ENCODE measurements at regions not wholly inside any gene's neighbourhood (a gene's known extent, or its start where the extent isn't known, plus 50 kb on each side); places are given as distances from the start of the nearest gene placed in this dataset.

- Histone ChIP-seq H3K9me3 (no peaks in the 10 kb centered on the region), H3K27me3 (replicated peaks; ENCODE audit: insufficient read depth) (no peaks in the 10 kb centered on the region), H3K4me3 (no peak overlapping the region), H3K27ac (no peak overlapping the region), H3K4me1 (ENCODE audit: control insufficient read depth in 1 of 2, low read depth in 2 of 2) (no peaks in the 10 kb centered on the region), H3K36me3 (no peaks in the 10 kb centered on the region)
- ATAC-seq (ENCODE audit: insufficient number of reproducible peaks, low FRiP score, low read depth), result no peak
- DNase-seq (ENCODE audit: low spot score), result no peak
- TF ChIP-seq, protein P1, sequence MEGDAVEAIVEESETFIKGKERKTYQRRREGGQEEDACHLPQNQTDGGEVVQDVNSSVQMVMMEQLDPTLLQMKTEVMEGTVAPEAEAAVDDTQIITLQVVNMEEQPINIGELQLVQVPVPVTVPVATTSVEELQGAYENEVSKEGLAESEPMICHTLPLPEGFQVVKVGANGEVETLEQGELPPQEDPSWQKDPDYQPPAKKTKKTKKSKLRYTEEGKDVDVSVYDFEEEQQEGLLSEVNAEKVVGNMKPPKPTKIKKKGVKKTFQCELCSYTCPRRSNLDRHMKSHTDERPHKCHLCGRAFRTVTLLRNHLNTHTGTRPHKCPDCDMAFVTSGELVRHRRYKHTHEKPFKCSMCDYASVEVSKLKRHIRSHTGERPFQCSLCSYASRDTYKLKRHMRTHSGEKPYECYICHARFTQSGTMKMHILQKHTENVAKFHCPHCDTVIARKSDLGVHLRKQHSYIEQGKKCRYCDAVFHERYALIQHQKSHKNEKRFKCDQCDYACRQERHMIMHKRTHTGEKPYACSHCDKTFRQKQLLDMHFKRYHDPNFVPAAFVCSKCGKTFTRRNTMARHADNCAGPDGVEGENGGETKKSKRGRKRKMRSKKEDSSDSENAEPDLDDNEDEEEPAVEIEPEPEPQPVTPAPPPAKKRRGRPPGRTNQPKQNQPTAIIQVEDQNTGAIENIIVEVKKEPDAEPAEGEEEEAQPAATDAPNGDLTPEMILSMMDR (IDR thresholded peaks at IDR 0.05), result no peak
These were observed 1286.8 kb upstream of the CDH8 start for GRCh38 chr16:63323055-63323454.

GRCh38 chr16:63315229-63315628 lies 1279.0 kb upstream of the CDH8 start:
- Histone ChIP-seq H3K36me3 (no peaks in the 10 kb centered on the region), H3K4me1 (ENCODE audit: control insufficient read depth in 1 of 2, low read depth in 2 of 2) (no peaks in the 10 kb centered on the region), H3K4me3 (no peak overlapping the region), H3K27ac (no peak overlapping the region), H3K27me3 (replicated peaks; ENCODE audit: insufficient read depth) (no peaks in the 10 kb centered on the region), H3K9me3 (no peaks in the 10 kb centered on the region)
- ATAC-seq (ENCODE audit: insufficient number of reproducible peaks, low FRiP score, low read depth) (no peak), DNase-seq (ENCODE audit: low spot score) (no peak)
- TF ChIP-seq, protein P1 (IDR thresholded peaks at IDR 0.05), result no peak

- ATAC-seq (ENCODE audit: insufficient number of reproducible peaks, low FRiP score, low read depth), result no peak
- Histone ChIP-seq H3K27me3 (replicated peaks; ENCODE audit: insufficient read depth) (no peaks in the 10 kb centered on the region), H3K9me3 (no peaks in the 10 kb centered on the region), H3K4me3 (no peak overlapping the region), H3K27ac (no peak overlapping the region), H3K4me1 (ENCODE audit: control insufficient read depth in 1 of 2, low read depth in 2 of 2) (no peaks in the 10 kb centered on the region), H3K36me3 (no peaks in the 10 kb centered on the region)
- TF ChIP-seq, protein P1 (IDR thresholded peaks at IDR 0.05), result no peak
- no peak for DNase-seq (ENCODE audit: low spot score)
These were observed 1276.1 kb upstream of the CDH8 start for GRCh38 chr16:63312346-63312745.

DNA sequence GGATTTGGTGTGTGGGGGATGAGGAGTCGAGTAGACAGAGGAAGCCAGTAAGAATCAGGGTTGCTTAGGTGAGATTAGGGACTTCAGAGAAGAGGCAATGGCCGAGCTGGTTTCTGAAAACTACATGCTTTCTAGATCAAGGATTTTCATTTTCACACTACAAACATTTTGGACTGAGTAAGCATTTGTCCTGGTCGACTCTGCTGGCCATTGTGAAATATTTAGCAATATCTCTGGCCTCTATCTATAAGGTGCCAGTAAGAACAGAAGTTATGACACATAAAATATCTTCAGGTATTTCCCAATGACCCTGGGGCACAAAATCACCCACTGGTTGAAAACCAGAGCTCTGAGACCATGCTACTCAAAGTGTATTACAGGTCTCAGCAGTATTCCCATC lies 1275.1 kb upstream of the CDH8 start:
- no peaks in the 10 kb centered on the region for H3K4me1 ChIP-seq (ENCODE audit: control insufficient read depth in 1 of 2, low read depth in 2 of 2)
- no peak for ATAC-seq (ENCODE audit: insufficient number of reproducible peaks, low FRiP score, low read depth)
- TF ChIP-seq, protein P1 (IDR thresholded peaks at IDR 0.05), result no peak

DNA sequence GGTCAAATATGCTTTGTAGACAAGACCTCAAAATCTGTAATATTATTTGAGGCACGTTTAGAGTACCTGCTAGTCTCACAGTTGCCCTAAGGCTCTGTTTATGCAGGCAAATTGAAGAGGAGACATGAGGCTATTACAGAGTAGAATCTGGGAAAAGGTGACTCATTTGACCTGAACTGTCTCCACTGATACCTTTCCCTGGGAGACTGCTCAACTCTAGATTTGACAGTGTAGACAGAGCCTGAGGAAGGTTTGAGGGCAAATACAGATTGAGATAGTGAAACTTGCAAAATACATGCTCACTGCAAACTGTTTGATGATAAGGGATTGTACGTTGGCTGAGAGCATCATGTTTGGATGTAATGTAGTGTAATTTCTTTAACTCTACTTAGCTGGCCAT lies 1266.6 kb upstream of the CDH8 start:
- Histone ChIP-seq H3K9me3 (no peaks in the 10 kb centered on the region), H3K4me3 (no peak overlapping the region), H3K27ac (no peak overlapping the region), H3K27me3 (replicated peaks; ENCODE audit: insufficient read depth) (no peaks in the 10 kb centered on the region), H3K4me1 (ENCODE audit: control insufficient read depth in 1 of 2, low read depth in 2 of 2) (no peaks in the 10 kb centered on the region), H3K36me3 (no peaks in the 10 kb centered on the region)
- ATAC-seq (ENCODE audit: insufficient number of reproducible peaks, low FRiP score, low read depth) (no peak), DNase-seq (ENCODE audit: low spot score) (no peak)
- TF ChIP-seq, protein P1 (IDR thresholded peaks at IDR 0.05), result no peak

More for the DNA sequence above, 1275.1 kb upstream of the CDH8 start:
- H3K27me3 ChIP-seq (replicated peaks; ENCODE audit: insufficient read depth), result no peaks in the 10 kb centered on the region
- no peaks in the 10 kb centered on the region for H3K36me3 ChIP-seq
- DNase-seq (ENCODE audit: low spot score), result no peak
- H3K9me3 ChIP-seq, result no peaks in the 10 kb centered on the region
- H3K27ac ChIP-seq, result no peak overlapping the region
- H3K4me3 ChIP-seq, result no peak overlapping the region
